Activated naive CD8-positive, alpha-beta T cell treated with anti-CD3 and anti-CD28 coated beads, Interleukin-2, amount 10 ng/mL, durations not matched to agents 7 days and 5 days (primary cell): ENCODE measurements at regions not wholly inside any gene's neighbourhood (a gene's known extent, or its start where the extent isn't known, plus 50 kb on each side); places are given as distances from the start of the nearest gene placed in this dataset.
"Not testable (repeated sequence)": the region's sequence is repeated elsewhere in the genome, so short reads cannot be mapped to it uniquely, and the experiment has no call there.

Experiments
- ATAC-seq: fragments of 150-1000 bp; cut with Tn5 transposase; one replicate; pipeline ENCODE4 v1.10.0; 2021; ENCODE audit warnings: low read depth, moderate library complexity
- POLR2A ChIA-PET: fragments of 350-600 bp; sonication (Branson Sonifier 250); formaldehyde crosslinking; loops from one replicate; lab custom pipeline; 2021; ENCODE audit warnings: antibody characterized with exemption; lab: Charles Lee
- DNase-seq: peaks from one replicate; pipeline ENCODE4 v3.0.0; 2021
- H3K27ac Mint-ChIP-seq: one replicate; pipeline ENCODE4 v1.8.0; 2022; ENCODE audit warnings: mild to moderate bottlenecking, mixed read lengths
- H3K27me3 Mint-ChIP-seq: one replicate; pipeline ENCODE4 v1.8.0; 2022; ENCODE audit warnings: mild to moderate bottlenecking, moderate library complexity, mixed read lengths
- H3K36me3 Mint-ChIP-seq: one replicate; pipeline ENCODE4 v1.8.0; 2021; ENCODE audit warnings: mild to moderate bottlenecking, mixed read lengths
- H3K4me1 Mint-ChIP-seq: one replicate; pipeline ENCODE4 v1.8.0; 2021; ENCODE audit warnings: mixed read lengths
- H3K4me3 Mint-ChIP-seq: one replicate; pipeline ENCODE4 v1.8.0; 2022; ENCODE audit warnings: mild to moderate bottlenecking, moderate library complexity, mixed read lengths
- H3K9me3 Mint-ChIP-seq: one replicate; pipeline ENCODE4 v1.8.0; 2021; ENCODE audit warnings: mixed read lengths

- H3K36me3 Mint-ChIP-seq, result no peaks in the 10 kb centered on the region
- no peak overlapping the region for H3K27ac Mint-ChIP-seq
- ATAC-seq, result no peak
- H3K4me1 Mint-ChIP-seq, result no peaks in the 10 kb centered on the region
- H3K27me3 Mint-ChIP-seq, result no peaks in the 10 kb centered on the region
- no peak overlapping the region for H3K4me3 Mint-ChIP-seq
- H3K9me3 Mint-ChIP-seq, result peaks cover 5% of the 10 kb centered on the region
- POLR2A ChIA-PET, result no interaction called here
- no peak for DNase-seq
Observed at GRCh38 chr14:40733206-40733605, 873.5 kb upstream of the LRFN5 start.

- Mint-ChIP-seq H3K4me3 (no peak overlapping the region), H3K4me1 (no peaks in the 10 kb centered on the region), H3K36me3 (no peaks in the 10 kb centered on the region), H3K27ac (no peak overlapping the region), H3K27me3 (no peaks in the 10 kb centered on the region), H3K9me3 (peaks cover 7% of the 10 kb centered on the region)
- DNase-seq, result no peak
- POLR2A ChIA-PET, result no interaction called here
- no peak for ATAC-seq
Observed at GRCh38 chr14:40727107-40727506, 879.6 kb upstream of the LRFN5 start.

GRCh38 chr14:40713387-40713786 is 893.3 kb upstream of the LRFN5 start:
- Mint-ChIP-seq H3K27ac (no peak overlapping the region), H3K9me3 (peaks cover 15% of the 10 kb centered on the region), H3K27me3 (no peaks in the 10 kb centered on the region), H3K36me3 (peaks cover 1% of the 10 kb centered on the region), H3K4me1 (no peaks in the 10 kb centered on the region), H3K4me3 (no peak overlapping the region)
- POLR2A ChIA-PET, result no interaction called here
- no peak for ATAC-seq
- no peak for DNase-seq

- Mint-ChIP-seq H3K4me1 (no peaks in the 10 kb centered on the region), H3K4me3 (no peak overlapping the region), H3K9me3 (no peaks in the 10 kb centered on the region), H3K27me3 (peaks cover 3% of the 10 kb centered on the region), H3K36me3 (no peaks in the 10 kb centered on the region), H3K27ac (no peak overlapping the region)
- POLR2A ChIA-PET, result no interaction called here
- ATAC-seq (no peak), DNase-seq (no peak)
Observed at GRCh38 chr14:40697231-40697630, 909.4 kb upstream of the LRFN5 start.

GRCh38 chr14:40694023-40694422 is 912.7 kb upstream of the LRFN5 start:
- H3K9me3 Mint-ChIP-seq, result no peaks in the 10 kb centered on the region
- DNase-seq (no peak), ATAC-seq (no peak)
- no peak overlapping the region for H3K4me3 Mint-ChIP-seq
- no peaks in the 10 kb centered on the region for H3K36me3 Mint-ChIP-seq
- POLR2A ChIA-PET, result no interaction called here
- H3K27me3 Mint-ChIP-seq, result no peaks in the 10 kb centered on the region
- H3K27ac Mint-ChIP-seq, result no peak overlapping the region
- H3K4me1 Mint-ChIP-seq, result no peaks in the 10 kb centered on the region

- no peaks in the 10 kb centered on the region for H3K36me3 Mint-ChIP-seq
- H3K9me3 Mint-ChIP-seq, result no peaks in the 10 kb centered on the region
- no peaks in the 10 kb centered on the region for H3K27me3 Mint-ChIP-seq
- ATAC-seq, result no peak
- no peaks in the 10 kb centered on the region for H3K4me1 Mint-ChIP-seq
- H3K27ac Mint-ChIP-seq, result no peak overlapping the region
- DNase-seq, result no peak
- no peak overlapping the region for H3K4me3 Mint-ChIP-seq
- POLR2A ChIA-PET, result no interaction called here
Observed at GRCh38 chr14:40691066-40691465, 915.6 kb upstream of the LRFN5 start.

GRCh38 chr14:40685764-40686163 is 920.9 kb upstream of the LRFN5 start:
- DNase-seq (no peak), ATAC-seq (no peak)
- H3K4me3 Mint-ChIP-seq, result no peak overlapping the region
- H3K4me1 Mint-ChIP-seq, result no peaks in the 10 kb centered on the region
- no peak overlapping the region for H3K27ac Mint-ChIP-seq
- H3K9me3 Mint-ChIP-seq, result peaks cover 2% of the 10 kb centered on the region
- POLR2A ChIA-PET, result no interaction called here
- H3K27me3 Mint-ChIP-seq, result no peaks in the 10 kb centered on the region
- H3K36me3 Mint-ChIP-seq, result no peaks in the 10 kb centered on the region

GRCh38 chr14:40684328-40684727 is 922.3 kb upstream of the LRFN5 start:
- Mint-ChIP-seq H3K4me1 (no peaks in the 10 kb centered on the region), H3K4me3 (no peak overlapping the region), H3K36me3 (no peaks in the 10 kb centered on the region), H3K27ac (no peak overlapping the region), H3K9me3 (peaks cover 3% of the 10 kb centered on the region), H3K27me3 (no peaks in the 10 kb centered on the region)
- ATAC-seq, result no peak
- no peak for DNase-seq
- POLR2A ChIA-PET, result no interaction called here

- Mint-ChIP-seq H3K4me3 (no peak overlapping the region), H3K4me1 (no peaks in the 10 kb centered on the region), H3K27me3 (no peaks in the 10 kb centered on the region), H3K9me3 (peaks cover 4% of the 10 kb centered on the region), H3K36me3 (no peaks in the 10 kb centered on the region), H3K27ac (no peak overlapping the region)
- DNase-seq (no peak), ATAC-seq (no peak)
- POLR2A ChIA-PET, result no interaction called here
Observed at GRCh38 chr14:40682131-40682913, 924.4 kb upstream of the LRFN5 start.

GRCh38 chr14:40679256-40679655 is 927.4 kb upstream of the LRFN5 start:
- Mint-ChIP-seq H3K4me1 (no peaks in the 10 kb centered on the region), H3K27ac (no peak overlapping the region), H3K4me3 (no peak overlapping the region), H3K27me3 (no peaks in the 10 kb centered on the region), H3K36me3 (no peaks in the 10 kb centered on the region), H3K9me3 (peaks cover 7% of the 10 kb centered on the region)
- POLR2A ChIA-PET, result no interaction called here
- ATAC-seq (no peak), DNase-seq (no peak)

- H3K9me3 Mint-ChIP-seq, H3K36me3 Mint-ChIP-seq, ATAC-seq, H3K4me3 Mint-ChIP-seq, H3K4me1 Mint-ChIP-seq, H3K27me3 Mint-ChIP-seq, POLR2A ChIA-PET, H3K27ac Mint-ChIP-seq, DNase-seq: not testable (repeated sequence)
Observed at GRCh38 chr14:40677206-40677605, 929.5 kb upstream of the LRFN5 start.

- Mint-ChIP-seq H3K27me3 (no peaks in the 10 kb centered on the region), H3K36me3 (no peaks in the 10 kb centered on the region), H3K27ac (no peak overlapping the region), H3K4me1 (no peaks in the 10 kb centered on the region), H3K9me3 (peaks cover 3% of the 10 kb centered on the region), H3K4me3 (no peak overlapping the region)
- POLR2A ChIA-PET, result no interaction called here
- DNase-seq (no peak), ATAC-seq (no peak)
Observed at GRCh38 chr14:40674502-40674901, 932.2 kb upstream of the LRFN5 start.

GRCh38 chr14:40656311-40656710 is 950.4 kb upstream of the LRFN5 start:
- DNase-seq (no peak), ATAC-seq (no peak)
- H3K27ac Mint-ChIP-seq, result no peak overlapping the region
- no peaks in the 10 kb centered on the region for H3K27me3 Mint-ChIP-seq
- H3K4me3 Mint-ChIP-seq, result no peak overlapping the region
- POLR2A ChIA-PET, result no interaction called here
- no peaks in the 10 kb centered on the region for H3K36me3 Mint-ChIP-seq
- H3K4me1 Mint-ChIP-seq, result no peaks in the 10 kb centered on the region
- no peaks in the 10 kb centered on the region for H3K9me3 Mint-ChIP-seq

- no peaks in the 10 kb centered on the region for H3K36me3 Mint-ChIP-seq
- H3K4me1 Mint-ChIP-seq, result no peaks in the 10 kb centered on the region
- no peak overlapping the region for H3K27ac Mint-ChIP-seq
- POLR2A ChIA-PET, result no interaction called here
- H3K4me3 Mint-ChIP-seq, result no peak overlapping the region
- ATAC-seq, result no peak
- no peaks in the 10 kb centered on the region for H3K9me3 Mint-ChIP-seq
- no peaks in the 10 kb centered on the region for H3K27me3 Mint-ChIP-seq
- DNase-seq, result no peak
Observed at GRCh38 chr14:40652089-40652691, 954.5 kb upstream of the LRFN5 start.
